ENCODE measurements at regions not wholly inside any gene's neighbourhood (a gene's known extent, or its start where the extent isn't known, plus 50 kb on each side); places are given as distances from the start of the nearest gene placed in this dataset.

GRCh38 chr1:114260805-114261484 lies 107.3 kb upstream of the SYT6 start:
- TF ChIP-seq POLR2A (IDR thresholded peaks at IDR 0.05) (no peak), CTCF (IDR thresholded peaks at IDR 0.05) (no peak)

Measured in stomach (tissue), 4 donors.